Gastrocnemius medialis (tissue), 4 donors: ENCODE measurements at regions not wholly inside any gene's neighbourhood (a gene's known extent, or its start where the extent isn't known, plus 50 kb on each side); places are given as distances from the start of the nearest gene placed in this dataset.
A peak's percentile ranks its signal among the peaks of the same experiment; 100 is the strongest.

ENCODE experiments used
- ATAC-seq, 2 donors: fragments of 150-250 bp; one replicate each; pipeline ENCODE4 v1.9.1; 2016
- DNase-seq, 2 donors: peaks; one replicate each; pipeline ENCODE4 v3.0.0-alpha.2; 2019
- H3K27ac ChIP-seq, 4 donors: fragments of 200-600 bp; sonication (generic); 1 replicate in 1 of 4; 2 replicates in 3 of 4; pipeline ENCODE4 v1.5.1; 2016 to 2018; ENCODE audit warnings: mild to moderate bottlenecking in 2 of 4, moderate library complexity in 1 of 4
- H3K27me3 ChIP-seq, 3 donors: fragments of 200-600 bp; sonication (generic) in 2 of 3; 1 replicate in 1 of 3; 2 replicates in 2 of 3; pipeline versions ENCODE4 v1.5.1 to v1.6.0; 2016 to 2019; ENCODE audit warnings: mild to moderate bottlenecking in 1 of 3, moderate library complexity in 1 of 3
- H3K36me3 ChIP-seq, 2 donors: fragments of 200-600 bp; sonication (generic) in 1 of 2; one replicate each; pipeline ENCODE4 v1.5.1; 2017 to 2018
- H3K4me1 ChIP-seq, 2 donors: fragments of 200-600 bp; sonication (generic) in 1 of 2; one replicate each; pipeline ENCODE4 v1.5.1; 2016 to 2017; ENCODE audit warnings: mild to moderate bottlenecking in 2 of 2
- H3K4me3 ChIP-seq, 4 donors: fragments of 200-600 bp; sonication (generic) in 3 of 4; 1 replicate in 1 of 4; 2 replicates in 3 of 4; pipeline ENCODE4 v1.5.1; 2016 to 2019; ENCODE audit warnings: mild to moderate bottlenecking in 2 of 4
- H3K9me3 ChIP-seq, 3 donors: fragments of 200-600 bp; sonication (generic) in 2 of 3; 1 replicate in 1 of 3; 2 replicates in 2 of 3; pipeline ENCODE4 v1.5.1; 2016 to 2019
- CTCF ChIP-seq, 5 experiments: fragments of 450-650 bp in 3 of 5; fragments of 200-600 bp in 2 of 5; sonication (generic) in 2 of 5; IDR thresholded peaks in 4 of 5; conservative IDR thresholded peaks in 1 of 5; 1 replicate in 4 of 5; 2 replicates in 1 of 5; pipeline ENCODE4 v1.5.1; 2016 to 2019; ENCODE audit warnings: antibody characterized with exemption in 5 of 5, mild to moderate bottlenecking in 3 of 5, moderate library complexity in 3 of 5
- POLR2A ChIP-seq, 2 donors: fragments of 450-650 bp; IDR thresholded peaks; one replicate each; pipeline ENCODE4 v1.6.1; 2017; ENCODE audit warnings: antibody characterized with exemption in 2 of 2, mild to moderate bottlenecking in 2 of 2, moderate library complexity in 2 of 2
- in situ Hi-C, 4 donors: fragments of 200-750 bp; cut with MboI; loops; one replicate each; pipeline versions ENCODE4 v1.15.0 to v1.8.0; 2017; ENCODE audit warnings: low sequenced_read_pairs in 4 of 4
- intact Hi-C: fragments of 100-400 bp; cut with DNase I; formaldehyde crosslinking; loops from one replicate; pipeline ENCODE4 v1.15.1; 2023; ENCODE audit warnings: low total_unique reads

- intact Hi-C loops = no loop called here
- no peak for ATAC-seq
- no peaks in the 10 kb centered on the region for H3K4me1 ChIP-seq
- TF ChIP-seq CTCF (IDR thresholded peaks at IDR 0.05 in 4 of 5, conservative IDR thresholded peaks at IDR 0.05 in 1 of 5) (no peak), POLR2A (IDR thresholded peaks at IDR 0.05) (no peak)
- in situ Hi-C loops = loop anchor here in 2 of 4 donors (25.0 kb wide), 2 partner anchors 532 to 682 kb away; no protein-coding TSS in a partner anchor
- no peaks in the 10 kb centered on the region for H3K9me3 ChIP-seq
- no peak overlapping the region for H3K4me3 ChIP-seq
- no peak overlapping the region for H3K27ac ChIP-seq
- no peak for DNase-seq
- H3K27me3 ChIP-seq = no peaks in the 10 kb centered on the region
- no peaks in the 10 kb centered on the region for H3K36me3 ChIP-seq
These were observed 93.5 kb upstream of the BMP5 start for GRCh38 chr6:55968926-55969325.

- intact Hi-C loops = no loop called here
- Histone ChIP-seq H3K4me1 (no peaks in the 10 kb centered on the region), H3K27me3 (no peaks in the 10 kb centered on the region), H3K9me3 (no peaks in the 10 kb centered on the region), H3K4me3 (no peak overlapping the region), H3K36me3 (no peaks in the 10 kb centered on the region), H3K27ac (no peak overlapping the region)
- in situ Hi-C loops = loop anchor here in 2 of 4 donors (25.0 kb wide), 2 partner anchors 527 to 677 kb away; no protein-coding TSS in a partner anchor
- TF ChIP-seq POLR2A (IDR thresholded peaks at IDR 0.05) = no peak
- no peak for TF ChIP-seq CTCF (IDR thresholded peaks at IDR 0.05 in 4 of 5, conservative IDR thresholded peaks at IDR 0.05 in 1 of 5)
- ATAC-seq (no peak), DNase-seq (peak in 1 of 2 donors; percentile 18)
These were observed 88.7 kb upstream of the BMP5 start for GRCh38 chr6:55964136-55964535.

- intact Hi-C loops (no loop called here), in situ Hi-C loops (loop anchor here in 2 of 4 donors (25.0 kb wide), 2 partner anchors 526 to 676 kb away; no protein-coding TSS in a partner anchor)
- DNase-seq (no peak), ATAC-seq (no peak)
- Histone ChIP-seq H3K9me3 (no peaks in the 10 kb centered on the region), H3K27ac (no peak overlapping the region), H3K4me1 (no peaks in the 10 kb centered on the region), H3K27me3 (no peaks in the 10 kb centered on the region), H3K4me3 (no peak overlapping the region), H3K36me3 (no peaks in the 10 kb centered on the region)
- TF ChIP-seq POLR2A (IDR thresholded peaks at IDR 0.05) = no peak
- TF ChIP-seq CTCF (IDR thresholded peaks at IDR 0.05 in 4 of 5, conservative IDR thresholded peaks at IDR 0.05 in 1 of 5) = no peak
These were observed 87.9 kb upstream of the BMP5 start for GRCh38 chr6:55963301-55963700.

GRCh38 chr6:55960344-55960743 is 85.0 kb upstream of the BMP5 start:
- H3K4me1 ChIP-seq = no peaks in the 10 kb centered on the region
- H3K9me3 ChIP-seq = no peaks in the 10 kb centered on the region
- TF ChIP-seq CTCF (IDR thresholded peaks at IDR 0.05 in 4 of 5, conservative IDR thresholded peaks at IDR 0.05 in 1 of 5) (no peak), POLR2A (IDR thresholded peaks at IDR 0.05) (no peak)
- no peak overlapping the region for H3K27ac ChIP-seq
- intact Hi-C loops (no loop called here), in situ Hi-C loops (loop anchor here in 2 of 4 donors (25.0 kb wide), 2 partner anchors 523 to 673 kb away; no protein-coding TSS in a partner anchor)
- H3K4me3 ChIP-seq = no peak overlapping the region
- H3K27me3 ChIP-seq = no peaks in the 10 kb centered on the region
- ATAC-seq (no peak), DNase-seq (no peak)
- no peaks in the 10 kb centered on the region for H3K36me3 ChIP-seq

- Histone ChIP-seq H3K27ac (no peak overlapping the region), H3K4me3 (no peak overlapping the region), H3K27me3 (no peaks in the 10 kb centered on the region), H3K36me3 (no peaks in the 10 kb centered on the region), H3K9me3 (no peaks in the 10 kb centered on the region), H3K4me1 (no peaks in the 10 kb centered on the region)
- DNase-seq = no peak
- TF ChIP-seq POLR2A (IDR thresholded peaks at IDR 0.05) (no peak), CTCF (IDR thresholded peaks at IDR 0.05 in 4 of 5, conservative IDR thresholded peaks at IDR 0.05 in 1 of 5) (no peak)
- ATAC-seq = no peak
- intact Hi-C loops (loop anchor here (5.0 kb wide), 1 partner anchor 516 kb away; no protein-coding TSS in a partner anchor), in situ Hi-C loops (loop anchor here in 2 of 4 donors (25.0 kb wide), 2 partner anchors 521 to 671 kb away; no protein-coding TSS in a partner anchor)
These were observed 83.4 kb upstream of the BMP5 start for GRCh38 chr6:55958790-55959189.
